Hepatocyte (in vitro differentiated cells): ENCODE measurements at regions not wholly inside any gene's neighbourhood (a gene's known extent, or its start where the extent isn't known, plus 50 kb on each side); places are given as distances from the start of the nearest gene placed in this dataset.

Source experiments
- DNase-seq: peaks from one replicate; pipeline ENCODE4 v3.0.0-alpha.2; 2016; ENCODE audit warnings: low spot score
- H2AFZ ChIP-seq: fragments of 200-600 bp; sonication (generic); 2 replicates; pipeline ENCODE4 v1.6.0; 2016; ENCODE audit warnings: antibody characterized with exemption, mild to moderate bottlenecking
- H3K27ac ChIP-seq: fragments of 200-600 bp; sonication (generic); 2 replicates; pipeline ENCODE4 v1.5.1; 2016; ENCODE audit warnings: mild to moderate bottlenecking
- H3K27me3 ChIP-seq: fragments of 200-600 bp; sonication (generic); 2 replicates; pipeline ENCODE4 v1.6.1; 2016
- H3K36me3 ChIP-seq: fragments of 200-600 bp; sonication (generic); replicated peaks from 2 replicates; pipeline ENCODE4 v1.5.1; 2016; ENCODE audit warnings: low read depth; ENCODE audit not compliant: insufficient read depth
- H3K4me1 ChIP-seq: fragments of 200-600 bp; sonication (generic); 2 replicates; pipeline ENCODE4 v1.5.1; 2016; ENCODE audit warnings: mild to moderate bottlenecking, moderate library complexity; ENCODE audit not compliant: insufficient read depth
- H3K4me2 ChIP-seq: fragments of 200-600 bp; sonication (generic); 2 replicates; pipeline ENCODE4 v1.6.0; 2016
- H3K4me3 ChIP-seq: fragments of 200-600 bp; sonication (generic); 2 replicates; pipeline ENCODE4 v1.5.1; 2016; ENCODE audit warnings: mild to moderate bottlenecking
- H3K79me2 ChIP-seq: fragments of 200-600 bp; sonication (generic); 2 replicates; pipeline ENCODE4 v1.6.0; 2017; ENCODE audit warnings: mild to moderate bottlenecking
- H3K9me2 ChIP-seq: fragments of 200-600 bp; sonication (generic); replicated peaks from 2 replicates; pipeline ENCODE4 v1.6.0; 2017; ENCODE audit warnings: mild to moderate bottlenecking; ENCODE audit not compliant: insufficient read depth
- H3K9me3 ChIP-seq: fragments of 200-600 bp; sonication (generic); 2 replicates; pipeline ENCODE4 v1.5.1; 2016; ENCODE audit warnings: low read depth, mild to moderate bottlenecking
- H4K20me1 ChIP-seq: fragments of 200-600 bp; sonication (generic); 2 replicates; pipeline ENCODE4 v1.6.0; 2016; ENCODE audit warnings: mild to moderate bottlenecking; ENCODE audit not compliant: insufficient read depth, poor library complexity, severe bottlenecking
- EZH2 ChIP-seq: fragments of 200-600 bp; sonication (generic); IDR thresholded peaks from 2 replicates; pipeline ENCODE4 v1.6.1; 2016; ENCODE audit warnings: antibody characterized with exemption, mild to moderate bottlenecking, borderline replicate concordance
- EZH2phosphoT487 ChIP-seq: fragments of 200-600 bp; sonication (generic); IDR thresholded peaks from one replicate; pipeline ENCODE4 v1.6.1; 2018; ENCODE audit warnings: antibody characterized with exemption, mild to moderate bottlenecking, low read depth, moderate library complexity; ENCODE audit not compliant: unreplicated experiment, severe bottlenecking
- WGBS: methylation state at CpG from one replicate; pipeline ENCODE4 v1.1.6; 2016; ENCODE audit warnings: low lambda C conversion rate; ENCODE audit errors: missing lambda C conversion rate; 5-methylcytosine and 5-hydroxymethylcytosine counted together
- TF ChIP-seq, protein P1 (sequence below): fragments of 200-600 bp; sonication (generic); IDR thresholded peaks from 2 replicates; pipeline ENCODE4 v1.5.1; 2016; ENCODE audit warnings: antibody characterized with exemption, mild to moderate bottlenecking; ENCODE audit not compliant: poor library complexity

DNA sequence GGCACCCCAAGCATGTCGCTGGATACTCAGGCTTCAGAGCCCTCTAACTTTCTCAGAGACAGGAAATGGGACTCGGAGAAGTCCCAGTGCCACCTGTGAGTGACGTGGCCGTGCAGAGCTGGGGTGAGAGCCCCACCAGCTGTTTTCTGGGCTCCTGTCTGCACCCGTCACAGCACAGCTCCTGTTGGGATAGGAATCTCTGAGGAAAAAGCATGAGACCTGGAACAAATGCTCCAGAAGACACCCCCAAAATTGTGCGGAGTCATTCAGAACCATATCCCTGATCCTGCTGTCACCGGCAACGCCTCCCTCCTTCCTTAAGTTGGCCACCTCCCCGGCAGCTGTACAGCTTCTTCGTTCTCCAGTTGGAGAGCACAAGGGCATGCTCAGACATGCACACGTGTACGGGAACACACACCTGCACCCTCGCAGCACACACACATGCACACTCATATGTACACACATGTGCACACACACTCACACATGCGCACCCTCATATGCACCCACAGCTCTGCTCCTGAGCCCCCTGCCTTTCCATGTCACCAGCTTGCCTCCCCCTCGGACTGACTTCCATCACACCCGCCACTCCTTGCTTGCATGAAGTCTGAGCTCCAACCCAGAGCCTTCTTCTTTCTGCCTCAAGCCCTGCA, 1430.0 kb downstream of the BRD1 start:
- whole genome bisulfite sequencing, result 93% methylated on average over 16 of the region's 16 CpGs
- no peak overlapping the region for H3K4me3 ChIP-seq
- no peaks in the 10 kb centered on the region for H3K79me2 ChIP-seq
- H4K20me1 ChIP-seq, result no peaks in the 10 kb centered on the region
- no peak overlapping the region for H2AFZ ChIP-seq
- H3K36me3 ChIP-seq, result no peaks in the 10 kb centered on the region
- H3K27me3 ChIP-seq, result no peaks in the 10 kb centered on the region
- no peaks in the 10 kb centered on the region for H3K9me3 ChIP-seq
- TF ChIP-seq EZH2, result no peak
- TF ChIP-seq EZH2phosphoT487, result no peak
- TF ChIP-seq, protein P1, sequence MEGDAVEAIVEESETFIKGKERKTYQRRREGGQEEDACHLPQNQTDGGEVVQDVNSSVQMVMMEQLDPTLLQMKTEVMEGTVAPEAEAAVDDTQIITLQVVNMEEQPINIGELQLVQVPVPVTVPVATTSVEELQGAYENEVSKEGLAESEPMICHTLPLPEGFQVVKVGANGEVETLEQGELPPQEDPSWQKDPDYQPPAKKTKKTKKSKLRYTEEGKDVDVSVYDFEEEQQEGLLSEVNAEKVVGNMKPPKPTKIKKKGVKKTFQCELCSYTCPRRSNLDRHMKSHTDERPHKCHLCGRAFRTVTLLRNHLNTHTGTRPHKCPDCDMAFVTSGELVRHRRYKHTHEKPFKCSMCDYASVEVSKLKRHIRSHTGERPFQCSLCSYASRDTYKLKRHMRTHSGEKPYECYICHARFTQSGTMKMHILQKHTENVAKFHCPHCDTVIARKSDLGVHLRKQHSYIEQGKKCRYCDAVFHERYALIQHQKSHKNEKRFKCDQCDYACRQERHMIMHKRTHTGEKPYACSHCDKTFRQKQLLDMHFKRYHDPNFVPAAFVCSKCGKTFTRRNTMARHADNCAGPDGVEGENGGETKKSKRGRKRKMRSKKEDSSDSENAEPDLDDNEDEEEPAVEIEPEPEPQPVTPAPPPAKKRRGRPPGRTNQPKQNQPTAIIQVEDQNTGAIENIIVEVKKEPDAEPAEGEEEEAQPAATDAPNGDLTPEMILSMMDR, result no peak
- no peak overlapping the region for H3K4me2 ChIP-seq
- no peak for DNase-seq
- no peaks in the 10 kb centered on the region for H3K4me1 ChIP-seq
- no peak overlapping the region for H3K27ac ChIP-seq
- no peaks in the 10 kb centered on the region for H3K9me2 ChIP-seq

- Histone ChIP-seq H3K9me2 (no peaks in the 10 kb centered on the region), H4K20me1 (no peaks in the 10 kb centered on the region), H3K79me2 (no peaks in the 10 kb centered on the region), H3K27me3 (no peaks in the 10 kb centered on the region), H3K9me3 (no peaks in the 10 kb centered on the region), H3K36me3 (no peaks in the 10 kb centered on the region), H3K4me2 (no peak overlapping the region), H3K27ac (no peak overlapping the region), H2AFZ (no peak overlapping the region), H3K4me3 (no peak overlapping the region), H3K4me1 (no peaks in the 10 kb centered on the region)
- WGBS, result 88% methylated on average over 31 of the region's 31 CpGs
- DNase-seq, result peak; percentile 22
- TF ChIP-seq EZH2phosphoT487 (no peak), EZH2 (no peak)
- TF ChIP-seq, protein P1, result no peak
These were observed 1430.7 kb downstream of the BRD1 start for GRCh38 chr22:48396785-48397530.

DNA sequence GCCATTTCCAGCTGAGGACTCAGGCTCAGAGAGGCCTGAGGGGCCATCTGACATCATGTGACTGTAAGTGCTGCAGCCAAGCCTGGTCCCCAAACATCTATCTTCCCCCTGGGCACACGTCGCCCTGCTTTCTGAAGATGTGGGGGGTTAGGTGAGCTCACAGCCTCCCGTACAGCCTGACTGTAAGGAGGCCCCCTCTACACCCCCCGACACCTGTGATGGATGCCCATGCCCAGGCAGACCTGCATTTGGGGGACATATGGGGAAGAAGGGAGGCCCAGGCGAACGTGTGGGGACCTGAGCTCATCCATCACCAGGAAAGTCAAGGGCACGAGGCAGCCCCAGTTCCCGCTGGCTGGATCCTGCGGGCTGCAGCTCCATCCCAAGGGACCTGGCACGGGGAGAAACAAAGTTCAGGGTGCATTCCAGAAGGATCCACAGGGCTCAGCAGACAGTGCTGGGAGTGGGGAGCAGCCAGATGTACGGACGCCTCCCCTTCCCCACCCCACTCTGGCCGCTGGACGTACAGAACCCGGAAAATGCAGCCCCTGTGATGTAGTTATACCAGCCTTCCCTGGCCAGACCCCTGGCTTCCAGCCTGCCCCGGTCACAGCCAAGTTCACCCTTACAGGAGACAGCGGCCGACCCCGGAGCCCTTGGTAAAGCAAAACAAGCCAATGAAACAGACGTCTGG, 1431.4 kb downstream of the BRD1 start:
- H3K9me2 ChIP-seq, result no peaks in the 10 kb centered on the region
- H3K4me1 ChIP-seq, result no peaks in the 10 kb centered on the region
- no peaks in the 10 kb centered on the region for H3K27me3 ChIP-seq
- TF ChIP-seq EZH2phosphoT487 (no peak), EZH2 (no peak)
- TF ChIP-seq, protein P1, result no peak
- no peaks in the 10 kb centered on the region for H3K9me3 ChIP-seq
- no peak overlapping the region for H3K27ac ChIP-seq
- no peaks in the 10 kb centered on the region for H4K20me1 ChIP-seq
- DNase-seq, result no peak
- H3K79me2 ChIP-seq, result no peaks in the 10 kb centered on the region
- no peak overlapping the region for H2AFZ ChIP-seq
- H3K4me2 ChIP-seq, result no peak overlapping the region
- 92% methylated on average over 20 of the region's 20 CpGs for WGBS
- H3K36me3 ChIP-seq, result no peaks in the 10 kb centered on the region
- no peak overlapping the region for H3K4me3 ChIP-seq
